Type B pancreatic cell (in vitro differentiated cells): ENCODE measurements at regions not wholly inside any gene's neighbourhood (a gene's known extent, or its start where the extent isn't known, plus 50 kb on each side); places are given as distances from the start of the nearest gene placed in this dataset.
"Not testable (repeated sequence)": the region's sequence is repeated elsewhere in the genome, so short reads cannot be mapped to it uniquely, and the experiment has no call there.

Experiments used
- DNase-seq: peaks from one replicate; pipeline ENCODE4 v3.0.0; 2021; ENCODE audit warnings: mixed read lengths; ENCODE audit not compliant: unreplicated experiment; ENCODE audit errors: extremely low spot score
- H3K27ac Mint-ChIP-seq: 2 replicates; pipeline ENCODE4 v1.8.0; 2021; ENCODE audit warnings: mild to moderate bottlenecking, mixed read lengths
- H3K27me3 Mint-ChIP-seq: 2 replicates; pipeline ENCODE4 v1.8.0; 2021; ENCODE audit warnings: mixed read lengths
- H3K36me3 Mint-ChIP-seq: 2 replicates; pipeline ENCODE4 v1.8.0; 2021; ENCODE audit warnings: mixed read lengths
- H3K4me1 Mint-ChIP-seq: one replicate; pipeline ENCODE4 v1.8.0; 2021; ENCODE audit warnings: mixed read lengths; ENCODE audit not compliant: unreplicated experiment
- H3K4me3 Mint-ChIP-seq: 2 replicates; pipeline ENCODE4 v1.8.0; 2021; ENCODE audit warnings: mild to moderate bottlenecking, mixed read lengths
- H3K9me3 Mint-ChIP-seq: 2 replicates; pipeline ENCODE4 v1.8.0; 2021; ENCODE audit warnings: mixed read lengths
- CTCF ChIP-seq: fragments of 200-600 bp; sonication (generic); conservative IDR thresholded peaks from 2 replicates; pipeline ENCODE4 v1.5.0; 2021; ENCODE audit warnings: antibody characterized with exemption, mild to moderate bottlenecking

- TF ChIP-seq CTCF: no peak
- H3K27ac Mint-ChIP-seq: peak overlapping the region; percentile 0
Observed at GRCh38 chr1:197994907-197995407, 77.8 kb downstream of the LHX9 start.

GRCh38 chr1:197995408-197996258 is 78.5 kb downstream of the LHX9 start:
- no peaks in the 10 kb centered on the region for H3K27me3 Mint-ChIP-seq
- no peaks in the 10 kb centered on the region for H3K9me3 Mint-ChIP-seq
- no peak overlapping the region for H3K4me3 Mint-ChIP-seq
- no peak overlapping the region for H3K27ac Mint-ChIP-seq
- H3K36me3 Mint-ChIP-seq: no peaks in the 10 kb centered on the region
- H3K4me1 Mint-ChIP-seq: no peaks in the 10 kb centered on the region
- no peak for TF ChIP-seq CTCF
- DNase-seq: no peak

More at GRCh38 chr1:197994907-197995407, 77.8 kb downstream of the LHX9 start:
- no peaks in the 10 kb centered on the region for H3K27me3 Mint-ChIP-seq
- H3K36me3 Mint-ChIP-seq: no peaks in the 10 kb centered on the region
- H3K4me1 Mint-ChIP-seq: no peaks in the 10 kb centered on the region
- no peak for DNase-seq
- no peaks in the 10 kb centered on the region for H3K9me3 Mint-ChIP-seq
- peak overlapping the region; percentile 5 for H3K4me3 Mint-ChIP-seq

GRCh38 chr1:197996259-197996512 is 79.0 kb downstream of the LHX9 start:
- not testable (repeated sequence) for H3K27ac Mint-ChIP-seq, H3K4me3 Mint-ChIP-seq, DNase-seq, H3K4me1 Mint-ChIP-seq, H3K27me3 Mint-ChIP-seq, H3K9me3 Mint-ChIP-seq, H3K36me3 Mint-ChIP-seq

GRCh38 chr1:197998110-197998509 is 80.9 kb downstream of the LHX9 start:
- DNase-seq: no peak
- Mint-ChIP-seq H3K36me3 (no peaks in the 10 kb centered on the region), H3K4me1 (no peaks in the 10 kb centered on the region), H3K27ac (no peak overlapping the region), H3K4me3 (no peak overlapping the region), H3K9me3 (peaks cover 4% of the 10 kb centered on the region), H3K27me3 (no peaks in the 10 kb centered on the region)
- TF ChIP-seq CTCF: no peak

- no peak for DNase-seq
- H3K27ac Mint-ChIP-seq: no peak overlapping the region
- peaks cover 3% of the 10 kb centered on the region for H3K27me3 Mint-ChIP-seq
- H3K9me3 Mint-ChIP-seq: peaks cover 4% of the 10 kb centered on the region
- H3K36me3 Mint-ChIP-seq: no peaks in the 10 kb centered on the region
- TF ChIP-seq CTCF: no peak
- no peaks in the 10 kb centered on the region for H3K4me1 Mint-ChIP-seq
- H3K4me3 Mint-ChIP-seq: no peak overlapping the region
Observed at GRCh38 chr1:198001776-198002408, 84.7 kb downstream of the LHX9 start.

GRCh38 chr1:198003468-198003867 is 86.3 kb downstream of the LHX9 start:
- TF ChIP-seq CTCF: no peak
- Mint-ChIP-seq H3K9me3 (peaks cover 4% of the 10 kb centered on the region), H3K27ac (no peak overlapping the region), H3K27me3 (peaks cover 4% of the 10 kb centered on the region), H3K4me3 (no peak overlapping the region), H3K4me1 (no peaks in the 10 kb centered on the region), H3K36me3 (no peaks in the 10 kb centered on the region)
- DNase-seq: no peak
